ENCODE measurements at regions not wholly inside any gene's neighbourhood (a gene's known extent, or its start where the extent isn't known, plus 50 kb on each side); places are given as distances from the start of the nearest gene placed in this dataset.
A peak's percentile ranks its signal among the peaks of the same experiment; 100 is the strongest.
"Not testable (repeated sequence)": the region's sequence is repeated elsewhere in the genome, so short reads cannot be mapped to it uniquely, and the experiment has no call there.

GRCh38 chr12:87001102-87001501, 744.9 kb upstream of the MGAT4C start:
- no peak overlapping the region for H3K4me3 ChIP-seq (ENCODE audit: low read length)
- no peak for DNase-seq (ENCODE audit: low read depth, low spot score)

- no peak overlapping the region for H3K4me3 ChIP-seq (ENCODE audit: low read length)
- DNase-seq (ENCODE audit: low read depth, low spot score), result no peak
Measured at GRCh38 chr12:86985298-86985697, 729.1 kb upstream of the MGAT4C start.

- not testable (repeated sequence) for H3K4me3 ChIP-seq (ENCODE audit: low read length); DNase-seq (ENCODE audit: low read depth, low spot score)
Measured at GRCh38 chr12:86970595-86970994, 714.4 kb upstream of the MGAT4C start.

DNA sequence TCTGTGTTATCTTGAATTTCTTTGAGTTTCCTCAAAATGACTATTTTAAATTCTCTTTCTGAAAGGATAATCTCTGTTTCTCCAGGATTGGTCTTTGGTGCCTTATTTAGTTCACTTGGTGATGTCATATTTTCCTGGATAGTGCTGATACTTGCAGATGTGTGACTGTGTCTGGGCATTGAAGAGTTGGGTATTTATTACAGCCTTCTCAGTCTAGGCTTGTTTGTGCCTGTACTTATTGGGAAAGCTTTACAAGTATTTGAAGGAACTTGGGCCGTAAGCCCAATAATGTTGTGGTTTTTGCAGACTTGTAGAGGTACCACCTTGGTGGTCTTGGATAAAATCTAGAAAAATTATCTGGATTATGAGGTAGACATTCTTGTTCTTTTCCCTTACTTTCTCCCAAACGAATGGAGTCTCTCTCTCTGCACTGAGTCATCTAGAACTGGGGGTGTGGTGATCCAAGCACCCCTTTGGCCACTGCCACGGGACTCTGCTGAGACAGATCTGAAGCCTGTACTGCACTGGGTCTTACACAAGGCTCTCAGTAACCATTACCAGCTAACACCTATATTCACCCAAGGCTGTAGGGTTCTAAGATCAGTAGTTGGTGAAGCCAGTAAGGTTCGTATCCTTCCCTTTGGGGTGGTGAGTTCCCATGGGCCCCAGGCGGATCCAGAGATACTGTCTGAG, 703.7 kb upstream of the MGAT4C start:
- no peak overlapping the region for H3K4me3 ChIP-seq (ENCODE audit: low read length)
- no peak for DNase-seq (ENCODE audit: low read depth, low spot score)

GRCh38 chr12:86950444-86950843, 694.3 kb upstream of the MGAT4C start:
- DNase-seq (ENCODE audit: low read depth, low spot score), result no peak
- no peak overlapping the region for H3K4me3 ChIP-seq (ENCODE audit: low read length)

DNA sequence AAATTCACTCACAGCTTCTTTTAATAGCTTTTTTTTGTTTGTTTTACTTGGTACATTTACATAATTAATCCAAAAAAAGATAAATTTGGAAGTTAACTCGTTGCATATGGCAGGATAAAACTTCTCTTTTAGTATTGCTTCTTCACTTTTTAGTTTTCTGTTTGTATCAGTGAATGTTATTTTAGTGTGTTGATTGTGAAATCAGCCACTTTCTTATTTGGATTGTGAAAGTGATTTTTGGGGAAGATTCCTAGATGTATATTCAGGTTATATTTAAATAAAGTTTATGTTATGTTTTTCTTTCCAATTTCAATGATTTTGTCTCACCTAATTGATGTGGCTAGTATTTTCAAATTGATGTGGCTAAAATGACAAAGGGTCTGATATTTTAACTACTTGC, 693.9 kb upstream of the MGAT4C start:
- H3K4me3 ChIP-seq (ENCODE audit: low read length), result no peak overlapping the region
- no peak for DNase-seq (ENCODE audit: low read depth, low spot score)

GRCh38 chr12:86948851-86949250, 692.7 kb upstream of the MGAT4C start:
- no peak for DNase-seq (ENCODE audit: low read depth, low spot score)
- no peak overlapping the region for H3K4me3 ChIP-seq (ENCODE audit: low read length)

- no peak for DNase-seq (ENCODE audit: low read depth, low spot score)
- H3K4me3 ChIP-seq (ENCODE audit: low read length), result no peak overlapping the region
Measured at GRCh38 chr12:86945685-86946196, 689.5 kb upstream of the MGAT4C start.

- DNase-seq (ENCODE audit: low read depth, low spot score); H3K4me3 ChIP-seq (ENCODE audit: low read length): not testable (repeated sequence)
Measured at GRCh38 chr12:86944197-86944819, 688.1 kb upstream of the MGAT4C start.

DNA sequence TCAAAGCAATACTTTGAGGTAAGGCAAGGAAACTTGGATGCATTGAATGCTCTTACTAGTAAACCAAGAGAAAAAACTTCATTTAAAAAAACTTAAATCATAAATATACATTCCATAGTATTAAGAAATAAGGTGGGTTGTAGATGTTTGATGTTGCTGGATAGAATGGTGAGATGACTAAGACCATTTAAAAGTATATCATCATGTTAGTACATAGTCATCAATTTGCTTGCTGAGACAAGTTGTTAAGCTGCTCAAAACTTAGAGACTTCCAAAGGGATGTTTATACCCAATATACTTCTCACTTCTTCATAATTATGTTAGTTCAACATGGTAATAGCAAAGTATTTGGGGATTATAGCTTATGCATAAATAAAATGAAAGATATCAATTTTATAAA, 675.5 kb upstream of the MGAT4C start:
- no peak for DNase-seq (ENCODE audit: low read depth, low spot score)
- no peak overlapping the region for H3K4me3 ChIP-seq (ENCODE audit: low read length)

DNA sequence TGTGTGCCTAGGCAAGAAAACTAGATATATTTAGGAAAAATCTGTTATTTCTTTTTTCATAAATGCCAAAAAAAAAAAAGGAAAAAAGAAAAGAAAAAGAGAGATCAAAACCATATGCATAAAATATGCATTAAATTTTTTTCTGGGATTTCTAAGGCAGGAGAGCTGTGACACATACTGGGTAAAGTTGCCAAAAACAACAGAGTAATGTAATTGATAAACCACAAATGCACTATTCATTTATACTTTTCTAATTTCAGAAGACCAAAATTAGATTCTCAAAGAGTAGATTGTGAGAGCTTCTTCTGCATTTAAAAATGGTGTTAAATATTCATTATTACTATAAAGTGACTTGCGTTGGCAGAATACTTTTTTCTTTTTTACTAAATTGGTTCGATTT, 673.8 kb upstream of the MGAT4C start:
- no peak for DNase-seq (ENCODE audit: low read depth, low spot score)
- H3K4me3 ChIP-seq (ENCODE audit: low read length), result no peak overlapping the region

- no peak overlapping the region for H3K4me3 ChIP-seq (ENCODE audit: low read length)
- no peak for DNase-seq (ENCODE audit: low read depth, low spot score)
Measured at GRCh38 chr12:86917121-86917520, 660.9 kb upstream of the MGAT4C start.

GRCh38 chr12:86914721-86915120, 658.5 kb upstream of the MGAT4C start:
- peak; percentile 11 for DNase-seq (ENCODE audit: low read depth, low spot score)

DNA sequence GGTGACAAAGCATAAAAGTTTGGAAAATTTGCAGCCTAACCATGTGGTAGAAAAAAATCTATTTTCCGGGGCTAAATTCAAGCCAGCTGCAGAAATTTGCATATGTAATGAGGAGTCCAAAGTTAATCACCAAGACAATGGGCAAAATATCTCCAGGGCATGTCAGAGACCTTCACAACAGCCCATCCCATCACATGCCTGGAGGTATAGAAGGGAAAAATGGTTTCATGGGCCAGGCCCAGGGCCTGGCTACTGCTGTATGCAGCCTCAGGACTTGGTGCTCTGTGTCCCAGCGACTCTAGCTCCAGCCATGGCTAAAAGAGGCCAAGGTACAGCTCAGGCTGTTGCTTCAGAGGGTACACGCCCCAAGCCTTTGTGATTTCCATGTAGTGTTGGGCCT, 655.8 kb upstream of the MGAT4C start:
- H3K4me3 ChIP-seq (ENCODE audit: low read length), result no peak overlapping the region

More at GRCh38 chr12:86914721-86915120, 658.5 kb upstream of the MGAT4C start:
- H3K4me3 ChIP-seq (ENCODE audit: low read length), result no peak overlapping the region

GRCh38 chr12:86903159-86903558, 647.0 kb upstream of the MGAT4C start:
- DNase-seq (ENCODE audit: low read depth, low spot score), result no peak
- H3K4me3 ChIP-seq (ENCODE audit: low read length), result no peak overlapping the region

More for the DNA sequence above, 655.8 kb upstream of the MGAT4C start:
- no peak for DNase-seq (ENCODE audit: low read depth, low spot score)

GRCh38 chr12:86860776-86861175, 604.6 kb upstream of the MGAT4C start:
- H3K4me3 ChIP-seq (ENCODE audit: low read length), result no peak overlapping the region
- no peak for DNase-seq (ENCODE audit: low read depth, low spot score)

GRCh38 chr12:86852451-86852850, 596.3 kb upstream of the MGAT4C start:
- no peak overlapping the region for H3K4me3 ChIP-seq (ENCODE audit: low read length)
- no peak for DNase-seq (ENCODE audit: low read depth, low spot score)

DNA sequence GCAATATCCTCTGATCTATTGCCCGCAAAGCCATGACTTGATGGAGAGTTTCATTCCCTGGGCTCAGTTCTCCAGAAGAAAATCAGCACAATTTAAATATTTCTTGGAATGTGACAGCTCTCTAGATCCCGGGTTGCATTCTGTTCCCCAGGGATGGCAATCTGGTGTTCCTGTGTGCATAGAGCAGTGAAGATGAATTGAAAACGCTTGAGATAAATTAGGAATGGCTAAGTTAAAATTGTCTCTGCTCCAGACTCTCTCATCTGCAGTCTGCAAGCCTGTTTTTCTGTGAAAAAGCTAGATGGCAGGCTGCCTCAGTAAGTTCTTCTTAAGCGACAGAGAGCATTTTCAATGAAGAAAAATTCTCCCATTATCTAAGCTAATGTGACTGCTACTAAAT, 582.5 kb upstream of the MGAT4C start:
- no peak for DNase-seq (ENCODE audit: low read depth, low spot score)
- no peak overlapping the region for H3K4me3 ChIP-seq (ENCODE audit: low read length)

DNA sequence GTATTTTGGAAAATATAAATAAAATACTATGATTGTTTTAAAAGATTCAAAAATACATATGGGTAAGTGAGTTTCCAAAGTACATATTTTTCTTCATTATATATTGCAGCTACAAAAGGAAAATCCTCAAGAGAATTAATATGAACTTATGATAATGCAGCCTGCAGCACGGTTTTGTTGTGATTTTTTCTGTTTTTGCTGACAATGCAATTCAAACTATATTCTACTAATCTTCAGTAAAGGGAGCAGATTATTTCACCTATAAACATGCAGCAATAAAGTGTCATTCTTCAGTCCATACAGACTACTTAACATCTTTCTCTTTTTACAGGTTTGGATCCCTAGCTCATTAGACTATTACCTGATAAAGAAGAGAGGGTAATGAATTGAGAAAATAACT, 582.1 kb upstream of the MGAT4C start:
- no peak for DNase-seq (ENCODE audit: low read depth, low spot score)
- H3K4me3 ChIP-seq (ENCODE audit: low read length), result no peak overlapping the region

DNA sequence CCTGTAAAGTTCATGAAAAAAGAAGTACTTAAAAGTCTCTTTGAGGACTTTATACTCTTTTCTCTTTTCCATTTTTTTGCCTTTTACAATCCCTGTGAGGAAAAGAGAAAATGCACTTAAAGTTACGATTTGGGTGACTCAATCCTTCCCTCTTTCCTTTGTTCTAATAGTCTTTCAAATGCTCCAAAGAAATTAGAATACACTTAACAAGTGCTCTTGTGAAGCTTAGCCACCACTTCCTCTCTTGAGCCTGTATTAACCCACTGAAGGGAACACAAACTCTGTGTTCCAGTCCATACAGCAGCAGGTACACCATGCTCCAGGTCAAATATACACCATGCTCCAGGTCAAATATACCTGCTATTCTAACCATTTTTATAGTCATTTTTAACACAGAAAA, 581.1 kb upstream of the MGAT4C start:
- DNase-seq (ENCODE audit: low read depth, low spot score), result no peak
- H3K4me3 ChIP-seq (ENCODE audit: low read length), result no peak overlapping the region

DNA sequence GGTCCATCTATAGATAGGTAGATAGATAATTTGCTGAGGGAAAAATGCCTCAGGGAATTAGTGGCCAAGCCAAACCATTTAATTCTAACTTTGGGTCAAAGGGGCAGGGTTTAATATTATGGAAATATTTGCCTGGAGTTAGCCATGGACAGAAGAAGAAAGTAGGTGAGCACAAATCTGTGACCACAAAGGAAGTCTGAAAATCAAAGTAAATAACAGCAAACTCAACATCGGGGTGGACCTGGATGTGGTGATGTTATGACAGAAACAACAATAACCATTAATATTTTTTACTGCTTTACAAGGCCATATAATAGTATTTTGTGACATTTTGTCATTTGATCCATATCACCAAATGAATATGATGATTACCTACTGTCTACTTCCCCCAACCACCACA, 578.0 kb upstream of the MGAT4C start:
- DNase-seq (ENCODE audit: low read depth, low spot score), result no peak
- H3K4me3 ChIP-seq (ENCODE audit: low read length), result no peak overlapping the region

All from Jurkat, Clone E6-1 (cell line).